HG03442 (cell line): ENCODE measurements at regions not wholly inside any gene's neighbourhood (a gene's known extent, or its start where the extent isn't known, plus 50 kb on each side); places are given as distances from the start of the nearest gene placed in this dataset.
"Not testable (repeated sequence)": the region's sequence is repeated elsewhere in the genome, so short reads cannot be mapped to it uniquely, and the experiment has no call there.

Source experiments
- ATAC-seq: cut with Tn5 transposase; IDR thresholded peaks from one replicate; pipeline ENCODE4 v1.9.1; 2021; ENCODE audit warnings: mild to moderate bottlenecking, moderate library complexity; ENCODE audit not compliant: unreplicated experiment

GRCh38 chr4:71841336-71841735 is 57.5 kb upstream of the GC start:
- no peak for ATAC-seq

GRCh38 chr4:71847300-71847699 is 63.4 kb upstream of the GC start:
- no peak for ATAC-seq

- no peak for ATAC-seq
Measured at GRCh38 chr4:71855944-71856343, 72.1 kb upstream of the GC start.

GRCh38 chr4:71857713-71858451 is 74.0 kb upstream of the GC start:
- no peak for ATAC-seq

GRCh38 chr4:71860643-71861042 is 76.8 kb upstream of the GC start:
- no peak for ATAC-seq

GRCh38 chr4:71862315-71862714 is 78.4 kb upstream of the GC start:
- no peak for ATAC-seq

GRCh38 chr4:71863457-71863856 is 79.6 kb upstream of the GC start:
- ATAC-seq, result no peak

GRCh38 chr4:71864380-71864779 is 80.5 kb upstream of the GC start:
- ATAC-seq, result no peak

GRCh38 chr4:71866212-71866885 is 82.5 kb upstream of the GC start:
- ATAC-seq, result no peak

GRCh38 chr4:71867598-71867997 is 83.7 kb upstream of the GC start:
- no peak for ATAC-seq

- no peak for ATAC-seq
Measured at GRCh38 chr4:71870456-71870855, 86.6 kb upstream of the GC start.

GRCh38 chr4:71872221-71872620 is 88.3 kb upstream of the GC start:
- no peak for ATAC-seq

- ATAC-seq, result no peak
Measured at GRCh38 chr4:71872767-71873415, 89.0 kb upstream of the GC start.

- ATAC-seq, result no peak
Measured at GRCh38 chr4:71878376-71878775, 94.5 kb upstream of the GC start.

GRCh38 chr4:71882113-71882841 is 98.4 kb upstream of the GC start:
- ATAC-seq, result no peak

GRCh38 chr4:71900366-71900765 is 116.5 kb upstream of the GC start:
- peak; percentile 36 for ATAC-seq

GRCh38 chr4:71905594-71905993 is 121.7 kb upstream of the GC start:
- not testable (repeated sequence) for ATAC-seq

GRCh38 chr4:71906096-71906495 is 122.2 kb upstream of the GC start:
- ATAC-seq, result no peak

- no peak for ATAC-seq
Measured at GRCh38 chr4:71907071-71907470, 123.2 kb upstream of the GC start.

GRCh38 chr4:71907782-71908181 is 123.9 kb upstream of the GC start:
- ATAC-seq, result peak; percentile 49

- no peak for ATAC-seq
Measured at GRCh38 chr4:71913275-71913674, 118.5 kb upstream of the NPFFR2 start.
